NCI-H446 (cell line): ENCODE measurements at regions not wholly inside any gene's neighbourhood (a gene's known extent, or its start where the extent isn't known, plus 50 kb on each side); places are given as distances from the start of the nearest gene placed in this dataset.
"Not testable (repeated sequence)": the region's sequence is repeated elsewhere in the genome, so short reads cannot be mapped to it uniquely, and the experiment has no call there.

Source experiments
- DNase-seq, 2 experiments: peaks; one replicate each; lab custom pipeline; 2025; lab: John Stamatoyannopoulos, UW

GRCh38 chr20:30393523-30393922, 863.9 kb upstream of the DEFB115 start:
- not testable (repeated sequence) for DNase-seq

GRCh38 chr20:30397111-30397510, 860.4 kb upstream of the DEFB115 start:
- DNase-seq = not testable (repeated sequence)

- DNase-seq = not testable (repeated sequence)
Measured at GRCh38 chr20:30405061-30405460, 852.4 kb upstream of the DEFB115 start.

GRCh38 chr20:30405585-30405984, 851.9 kb upstream of the DEFB115 start:
- DNase-seq = not testable (repeated sequence)

GRCh38 chr20:30406370-30406769, 851.1 kb upstream of the DEFB115 start:
- not testable (repeated sequence) for DNase-seq

- DNase-seq = no peak
Measured at GRCh38 chr20:30412972-30413371, 844.5 kb upstream of the DEFB115 start.

- not testable (repeated sequence) for DNase-seq
Measured at GRCh38 chr20:30417387-30417786, 840.1 kb upstream of the DEFB115 start.

GRCh38 chr20:30418378-30418777, 839.1 kb upstream of the DEFB115 start:
- not testable (repeated sequence) for DNase-seq

- no peak for DNase-seq
Measured at GRCh38 chr20:30419466-30419865, 838.0 kb upstream of the DEFB115 start.

GRCh38 chr20:30419871-30420420, 837.5 kb upstream of the DEFB115 start:
- DNase-seq = not testable (repeated sequence)
